ENCODE measurements at regions not wholly inside any gene's neighbourhood (a gene's known extent, or its start where the extent isn't known, plus 50 kb on each side); places are given as distances from the start of the nearest gene placed in this dataset.
"Not testable (repeated sequence)": the region's sequence is repeated elsewhere in the genome, so short reads cannot be mapped to it uniquely, and the experiment has no call there.

DNA sequence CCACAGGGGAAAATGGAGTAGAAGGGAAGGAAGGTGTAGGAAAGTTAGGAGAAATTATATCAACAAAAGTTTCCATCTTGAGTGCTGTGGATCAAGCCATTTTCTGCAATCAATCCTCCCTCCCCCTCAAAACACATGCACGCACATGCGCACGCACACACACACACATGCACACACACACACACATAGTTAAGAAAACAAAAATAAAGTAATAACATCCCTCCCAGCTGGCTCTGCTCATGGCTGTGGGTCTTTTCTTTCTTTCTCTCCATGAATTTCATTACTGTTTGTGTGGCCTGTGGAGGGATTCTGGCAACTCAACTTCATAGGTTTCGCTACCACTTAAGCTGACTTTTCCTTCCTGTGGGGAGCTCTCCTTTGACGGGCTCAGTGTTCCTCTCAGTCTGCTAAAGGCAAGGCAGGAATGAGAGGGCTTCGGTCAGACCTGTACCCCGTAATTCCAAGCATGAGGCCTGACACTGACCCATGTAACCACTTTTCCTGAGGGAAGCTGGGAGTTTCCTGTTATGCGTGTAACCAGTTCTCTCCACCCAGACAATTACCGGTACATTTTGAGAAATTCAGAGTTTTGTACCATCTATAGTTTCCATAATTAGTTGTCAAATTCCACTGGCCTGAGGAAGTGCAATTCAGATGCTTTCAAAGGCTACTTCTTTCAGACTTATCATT is 79.8 kb downstream of the ZNF92 start:
- DNase-seq = no peak

DNA sequence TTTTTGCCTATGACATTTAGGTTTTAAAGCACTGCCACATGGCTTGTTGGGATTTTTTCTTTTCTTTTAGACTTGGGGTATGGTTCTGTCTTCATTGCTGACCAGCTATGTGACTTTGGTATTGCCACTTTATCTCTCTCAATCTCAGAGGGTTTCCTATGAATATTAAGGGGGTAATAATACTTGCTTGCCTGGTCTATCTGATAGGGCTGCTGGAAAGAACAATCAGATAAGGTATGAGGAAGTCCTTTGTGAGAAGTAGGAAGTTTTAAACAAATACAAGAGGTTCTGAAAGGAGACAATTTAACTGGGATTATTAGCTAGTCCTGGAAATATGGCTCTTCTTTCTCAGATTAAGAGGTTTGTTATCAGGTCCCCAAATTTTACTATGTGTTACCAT is 80.8 kb downstream of the ZNF92 start:
- no peak for DNase-seq

DNA sequence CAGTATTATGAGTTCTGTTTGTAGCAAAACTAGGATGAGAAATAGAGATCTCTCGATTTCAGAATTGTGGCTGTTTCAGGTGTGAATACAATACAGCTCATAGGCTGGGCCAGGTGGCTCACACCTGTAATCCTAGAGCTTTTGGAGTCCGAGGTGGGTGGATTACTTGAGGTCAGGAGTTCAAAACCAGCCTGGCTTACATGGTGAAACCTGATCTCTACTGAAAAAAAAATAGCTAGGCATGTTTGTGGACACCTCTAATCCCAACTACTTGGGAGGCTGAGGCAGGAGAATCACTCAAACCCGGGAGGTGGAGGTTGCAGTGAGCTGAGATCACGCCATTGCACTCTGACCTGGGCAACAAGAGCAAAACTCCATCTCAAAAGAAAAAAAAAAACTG is 81.4 kb downstream of the ZNF92 start:
- not testable (repeated sequence) for DNase-seq

DNA sequence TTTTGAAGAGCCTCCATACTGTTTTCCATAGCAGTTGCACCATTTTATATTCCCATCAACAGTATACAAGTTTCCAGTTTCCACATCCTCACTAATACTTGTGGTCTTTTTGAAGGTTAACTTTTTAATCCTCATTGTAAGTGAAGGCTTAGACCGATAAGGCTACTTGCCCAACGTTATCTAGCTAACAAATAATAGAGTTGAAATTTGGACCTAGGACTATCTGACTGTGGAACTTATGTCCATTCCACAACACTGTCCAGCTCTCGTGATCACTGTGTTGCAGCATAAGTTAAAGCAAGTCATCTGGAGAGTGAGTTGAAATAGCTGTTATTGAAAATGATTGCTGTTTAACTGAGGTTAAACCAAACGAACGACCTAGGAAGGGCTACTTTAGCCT is 84.0 kb downstream of the ZNF92 start:
- DNase-seq = no peak

DNA sequence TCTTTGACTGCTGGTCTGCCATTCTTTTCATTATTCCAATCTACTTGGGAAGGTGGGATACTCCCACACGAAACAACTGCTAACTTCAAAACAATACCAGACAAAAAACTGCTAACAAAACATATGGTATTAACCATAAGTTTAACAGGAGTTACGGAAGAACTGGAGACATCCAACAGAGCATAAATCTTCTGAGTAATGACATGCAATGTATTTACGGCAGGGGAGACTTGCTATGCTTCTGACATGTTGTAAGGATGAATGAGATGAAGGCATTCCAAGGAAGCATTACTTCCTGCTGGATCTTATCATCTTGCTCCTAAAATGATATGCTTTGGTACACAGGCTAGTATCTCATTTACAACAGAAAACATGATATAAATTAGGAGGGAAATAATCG is 85.8 kb downstream of the ZNF92 start:
- DNase-seq = no peak

DNA sequence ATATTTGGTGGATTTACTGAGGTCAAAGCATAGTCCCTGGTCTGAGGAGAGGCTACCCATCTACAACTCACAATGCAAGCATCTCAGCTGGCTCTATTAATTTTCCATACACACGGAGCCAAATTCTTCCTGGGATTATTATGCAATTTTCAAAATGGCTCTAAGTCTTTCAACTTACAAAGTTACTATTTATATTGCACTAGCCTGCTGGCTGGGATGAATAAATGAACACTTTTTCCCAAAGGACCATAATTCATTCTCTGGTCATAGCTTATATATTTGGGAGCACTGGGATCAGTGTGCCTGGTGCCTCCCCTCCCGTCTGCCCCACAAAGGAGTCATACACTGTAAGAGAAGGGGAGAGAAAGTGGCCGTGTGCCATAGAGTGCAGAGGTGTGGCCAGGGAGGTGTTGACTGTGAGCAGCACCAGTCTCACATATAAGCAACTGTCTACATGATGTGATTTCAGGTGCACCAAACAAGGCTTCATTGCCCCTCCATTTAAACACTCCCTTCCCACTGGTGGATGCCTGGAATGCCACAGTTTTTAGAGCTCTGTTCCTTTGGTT is 88.6 kb downstream of the ZNF92 start:
- DNase-seq = no peak

DNA sequence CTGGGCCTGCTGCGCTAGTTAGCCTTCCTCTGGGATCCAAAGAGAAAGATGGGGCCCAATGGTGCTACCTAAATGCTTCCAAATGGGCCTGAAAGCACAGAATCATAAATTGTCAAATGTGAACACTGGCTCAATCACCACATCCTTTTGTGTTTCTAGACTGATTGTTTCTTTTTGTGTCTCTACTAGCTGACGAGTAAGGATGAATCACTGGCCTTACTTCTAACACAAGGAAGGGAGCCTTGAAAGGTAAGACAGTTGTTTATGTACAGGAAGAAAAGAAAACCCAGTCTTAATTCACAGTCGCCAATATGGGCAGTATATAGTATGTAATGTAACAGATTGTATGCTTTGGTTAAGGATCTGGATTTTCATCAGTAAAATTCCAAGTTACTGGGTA is 89.5 kb downstream of the ZNF92 start:
- DNase-seq = no peak

DNA sequence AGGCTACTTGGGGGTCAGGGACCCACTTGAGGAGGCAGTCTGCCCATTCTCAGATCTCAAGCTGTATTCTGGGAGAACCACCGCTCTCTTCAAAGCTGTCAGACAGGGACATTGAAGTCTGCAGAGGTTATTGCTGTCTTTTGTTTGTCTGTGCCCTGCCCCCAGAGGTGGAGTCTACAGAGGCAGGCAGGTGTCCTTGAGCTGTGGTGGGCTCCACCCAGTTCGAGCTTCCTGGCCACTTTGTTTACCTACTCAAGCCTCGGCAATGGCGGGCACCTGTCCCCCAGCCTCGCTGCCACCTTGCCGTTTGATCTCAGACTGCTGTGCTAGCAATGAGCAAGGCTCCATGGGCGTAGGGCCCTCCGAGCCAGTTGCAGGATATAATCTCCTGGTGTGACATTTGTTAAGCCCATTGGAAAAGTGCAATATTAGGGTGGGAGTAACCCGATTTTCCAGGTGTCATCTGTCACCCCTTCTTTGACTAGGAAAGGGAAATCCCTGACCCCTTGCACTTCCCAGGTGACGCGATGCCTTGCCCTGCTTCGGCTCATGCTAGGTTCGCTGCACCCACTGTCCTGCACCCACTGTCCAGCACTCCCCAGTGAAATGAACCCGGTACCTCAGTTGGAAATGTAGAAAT is 96.4 kb downstream of the ZNF92 start:
- DNase-seq = not testable (repeated sequence)

DNA sequence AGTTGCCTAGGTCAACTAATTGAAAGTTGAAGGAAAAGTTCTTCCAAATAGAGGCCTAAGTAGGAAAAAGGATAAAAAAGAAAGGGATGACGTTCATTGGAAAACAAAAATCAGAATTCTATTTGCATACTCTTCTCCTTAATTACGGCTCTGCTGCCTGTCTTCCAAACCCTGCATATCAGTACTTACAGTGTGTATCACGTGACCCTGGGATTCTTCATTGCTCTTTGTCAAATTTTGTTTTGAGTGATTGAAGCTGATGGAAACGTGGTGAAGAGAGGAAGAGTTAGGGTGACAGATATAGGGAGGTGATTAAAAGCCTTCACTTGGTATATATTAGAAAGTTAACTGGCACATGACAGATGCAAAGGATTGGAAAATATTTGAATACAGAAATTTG is 97.9 kb downstream of the ZNF92 start:
- DNase-seq = no peak

DNA sequence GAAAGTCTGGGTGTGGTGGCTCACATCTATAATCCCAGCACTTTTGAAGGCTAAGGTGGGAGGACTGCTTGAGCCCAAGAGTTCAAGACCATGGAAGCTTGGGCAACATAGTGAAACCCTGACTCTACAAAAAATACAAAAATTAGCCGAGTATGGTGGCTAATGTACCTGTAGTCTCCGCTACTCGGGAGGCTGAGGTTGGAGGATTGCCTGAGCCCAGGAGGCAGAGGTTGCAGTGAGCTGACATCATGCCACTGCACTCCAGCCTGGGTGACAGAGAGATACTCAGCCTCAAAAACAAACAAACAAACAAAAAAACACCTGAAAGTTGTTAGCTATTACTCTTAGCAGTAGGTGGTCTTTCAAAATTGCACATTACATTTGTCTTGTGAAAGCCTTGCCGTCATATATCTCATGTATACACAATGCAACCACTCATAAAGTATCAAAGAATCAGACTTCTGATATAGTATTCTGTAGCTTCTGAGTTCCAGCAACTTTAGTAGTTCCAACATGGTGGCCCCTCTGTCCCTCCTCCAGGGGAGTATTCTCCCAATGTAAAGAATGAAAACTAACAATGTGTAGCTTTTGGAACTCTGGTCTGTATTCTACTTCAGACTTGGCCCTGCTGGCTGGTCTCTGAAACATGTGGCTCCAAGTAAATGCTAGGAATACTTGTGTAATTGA is 101.5 kb downstream of the ZNF92 start:
- DNase-seq = no peak

DNA sequence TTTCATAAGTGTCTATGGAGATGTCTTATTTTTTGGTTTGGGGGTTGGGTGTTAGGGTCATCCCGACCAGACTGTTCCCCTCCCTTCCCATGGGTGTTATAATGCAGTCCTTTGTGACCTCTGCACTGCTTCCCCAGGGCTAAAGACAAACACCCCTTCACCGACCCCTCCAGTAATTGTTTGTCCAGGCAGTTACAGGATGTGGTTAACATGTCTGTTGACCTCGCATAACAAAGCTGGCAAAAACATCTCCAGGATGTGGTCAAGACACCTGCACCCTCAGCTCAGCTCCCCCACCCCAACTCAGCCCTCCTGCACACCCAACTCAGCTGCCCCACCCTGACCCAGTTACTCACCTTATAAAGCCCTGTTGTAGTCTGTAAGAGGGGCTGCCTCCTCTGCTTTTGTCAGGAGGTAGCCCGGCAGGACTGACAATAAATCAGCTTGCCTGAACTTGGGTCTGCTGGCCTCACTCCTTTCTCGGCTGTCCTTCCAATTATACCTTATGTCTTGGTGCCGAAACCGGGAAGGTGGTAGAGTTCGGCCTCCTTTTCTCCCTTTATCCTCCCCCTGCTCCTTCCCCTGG is 102.2 kb downstream of the ZNF92 start:
- DNase-seq = no peak

DNA sequence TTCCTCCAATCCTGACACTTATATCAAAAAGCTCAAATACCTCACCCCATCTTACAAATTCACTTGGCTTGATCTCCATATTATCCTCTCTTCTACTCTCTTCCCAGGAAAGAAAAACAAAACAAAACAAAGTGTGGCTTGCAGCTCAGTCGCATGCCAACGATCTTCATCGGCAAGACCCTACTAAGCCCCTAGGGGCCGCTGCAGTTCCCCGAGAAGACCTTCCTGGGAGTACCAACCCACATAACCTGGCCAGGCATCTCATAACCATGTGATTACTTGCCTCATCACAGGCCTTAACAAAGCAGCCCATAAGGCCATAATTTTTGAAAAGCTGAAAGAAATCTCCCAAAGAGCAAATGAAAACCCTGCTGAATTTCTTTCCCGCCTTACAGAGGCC is 103.7 kb downstream of the ZNF92 start:
- no peak for DNase-seq

DNA sequence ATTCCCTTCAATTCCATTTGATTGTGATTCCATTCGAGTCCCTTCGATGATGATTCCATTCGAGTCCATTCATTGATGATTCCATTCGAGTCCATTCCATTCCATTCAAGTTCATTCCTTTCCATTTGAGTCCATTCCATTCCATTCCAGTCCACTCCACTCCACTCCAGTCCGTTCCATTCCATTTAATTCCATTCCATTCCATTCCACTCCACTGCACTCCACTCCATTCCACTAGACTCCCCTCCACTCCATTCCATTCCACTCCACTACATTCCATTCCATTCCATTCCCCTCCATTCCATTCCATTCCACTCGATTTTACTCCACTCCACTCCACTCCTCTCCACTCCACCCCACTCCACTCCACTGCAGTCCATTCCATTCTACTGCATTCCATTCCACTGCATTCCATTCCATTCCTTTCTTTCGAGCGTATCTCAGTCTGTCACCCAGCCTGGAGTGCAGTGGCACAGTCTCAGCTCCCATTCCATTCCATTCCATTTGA is 115.7 kb downstream of the ZNF92 start:
- no peak for DNase-seq

DNA sequence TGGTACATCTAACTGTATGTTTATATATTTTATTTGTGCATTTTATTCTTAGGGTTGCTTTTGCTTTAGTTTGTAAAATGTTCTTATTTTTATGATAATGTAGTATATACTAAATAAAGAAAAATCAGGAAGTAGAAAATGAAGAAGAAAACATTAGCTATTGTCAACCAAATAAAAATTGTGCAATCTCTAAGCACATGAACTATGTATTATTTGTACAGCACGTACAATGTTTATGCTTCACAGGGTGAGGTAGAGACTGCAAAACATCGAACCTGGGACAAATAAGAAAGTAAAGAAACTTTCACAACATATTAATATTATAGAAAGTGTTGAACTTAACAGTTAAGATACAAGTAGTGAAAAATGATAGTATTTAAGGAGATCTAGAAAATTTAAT is 123.0 kb downstream of the ZNF92 start:
- DNase-seq = not testable (repeated sequence)

DNA sequence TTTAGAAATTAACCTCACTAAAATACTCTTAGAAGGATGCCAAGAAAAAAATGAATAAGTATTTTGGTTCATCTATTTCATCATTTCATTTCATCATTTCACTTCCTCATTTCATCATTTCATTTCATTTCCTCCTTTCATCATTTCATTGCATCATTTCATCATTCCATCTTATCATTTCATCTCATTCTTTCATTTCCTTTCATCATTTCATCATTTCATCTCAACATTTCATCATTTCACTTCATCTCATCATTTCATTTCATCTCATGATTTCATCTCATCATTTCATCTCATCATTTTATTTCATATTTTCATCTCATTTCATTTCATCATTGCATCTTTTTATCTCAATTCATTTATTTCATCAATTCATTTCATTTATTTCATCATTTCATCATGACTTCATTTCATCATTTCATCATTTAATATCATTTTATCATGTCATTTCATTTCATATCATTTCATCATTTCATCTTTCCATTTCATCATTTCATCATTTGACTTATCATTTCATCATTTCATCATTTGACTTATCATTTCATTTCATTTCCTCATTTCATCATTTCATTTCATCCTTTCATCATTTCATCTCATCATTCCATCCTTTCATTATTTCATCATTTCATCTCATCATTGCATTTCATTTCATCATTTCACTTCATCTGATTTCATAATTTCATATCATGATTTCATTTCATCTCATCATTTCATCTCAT is 129.9 kb downstream of the ZNF92 start:
- DNase-seq = no peak

DNA sequence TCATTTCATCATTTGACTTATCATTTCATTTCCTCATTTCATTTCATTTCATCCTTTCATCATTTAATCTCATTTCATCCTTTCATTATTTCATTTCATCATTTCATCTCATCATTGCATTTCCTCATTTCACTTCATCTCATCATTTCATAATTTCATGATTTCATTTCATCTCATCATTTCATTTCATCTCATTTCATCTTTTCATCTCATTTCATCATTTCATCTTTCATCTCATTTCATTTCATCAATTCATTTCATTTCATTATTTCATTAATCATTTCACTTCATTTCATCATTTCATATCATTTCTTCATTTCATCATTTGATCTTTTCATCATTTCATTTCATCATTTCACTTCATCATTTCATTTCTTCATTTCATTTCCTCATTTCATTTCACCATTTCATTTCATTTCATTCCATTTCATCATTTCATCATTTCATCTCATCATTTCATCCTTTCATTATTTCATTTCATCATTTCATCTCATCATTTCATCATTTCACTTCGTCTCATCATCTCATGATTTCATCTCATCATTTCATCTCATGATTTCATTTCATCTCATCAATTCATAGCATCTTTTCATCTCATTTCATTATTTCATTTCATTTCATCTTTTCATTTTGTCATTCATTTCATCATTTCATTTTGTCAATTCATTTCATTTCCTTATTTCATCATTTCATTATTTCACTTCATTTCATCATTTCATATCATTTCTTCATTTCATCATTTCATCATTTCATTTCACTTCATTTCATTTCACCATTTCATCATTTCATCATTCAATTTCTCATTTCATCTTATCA is 131.1 kb downstream of the ZNF92 start:
- not testable (repeated sequence) for DNase-seq

DNA sequence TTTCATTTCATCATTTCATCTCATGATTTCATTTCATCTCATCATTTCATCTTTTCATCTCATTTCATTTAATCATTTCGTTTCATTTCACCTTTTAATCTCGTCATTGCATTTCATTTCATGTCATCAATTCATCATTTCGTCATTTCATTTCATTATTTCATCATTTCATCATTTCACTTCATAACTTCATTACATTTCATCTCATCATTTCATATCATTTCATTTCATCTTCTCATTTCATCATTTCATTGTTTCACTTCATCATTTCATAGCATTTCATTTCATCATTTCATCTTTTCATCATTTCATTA is 131.6 kb downstream of the ZNF92 start:
- DNase-seq = not testable (repeated sequence)

DNA sequence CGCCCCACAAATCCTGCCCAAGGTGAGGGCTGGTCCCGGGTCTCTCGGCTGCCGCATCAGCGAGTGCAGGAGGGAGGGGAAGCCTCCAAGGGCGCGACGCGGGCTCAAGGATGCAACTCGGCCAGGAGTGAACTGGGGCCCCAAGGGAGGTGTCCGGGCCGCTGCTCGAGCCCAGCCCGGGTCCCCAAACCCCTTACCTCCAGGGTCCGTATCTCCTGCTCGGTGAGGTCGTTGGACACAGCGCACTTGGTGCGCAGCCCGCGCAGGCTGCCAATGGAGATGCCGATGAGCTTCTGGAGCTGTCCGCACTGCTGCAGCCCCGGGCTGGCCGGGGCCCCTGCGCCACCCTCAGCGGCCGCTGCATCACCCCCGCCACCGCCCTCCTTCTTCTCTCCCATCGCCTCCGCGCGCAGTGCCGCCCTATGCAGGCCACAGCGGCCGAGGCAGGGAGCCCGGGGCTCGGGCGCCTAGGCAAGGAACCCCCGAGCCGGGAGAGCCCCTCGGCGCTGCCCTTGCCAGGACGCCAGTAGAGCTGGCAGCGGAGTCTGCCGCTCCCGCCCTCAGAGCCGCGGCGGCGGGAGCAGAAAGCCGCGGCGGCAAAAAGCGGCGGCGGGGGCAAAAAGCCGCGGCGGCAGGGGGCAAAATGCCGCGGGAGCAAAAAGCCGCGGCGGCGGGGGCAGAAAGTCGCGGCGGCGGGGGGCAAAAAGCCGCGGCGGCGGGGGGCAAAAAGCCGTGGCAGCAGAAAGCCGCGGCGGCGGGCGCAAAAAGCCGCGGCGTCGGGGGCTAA is 135.1 kb downstream of the ZNF92 start:
- not testable (repeated sequence) for DNase-seq

DNA sequence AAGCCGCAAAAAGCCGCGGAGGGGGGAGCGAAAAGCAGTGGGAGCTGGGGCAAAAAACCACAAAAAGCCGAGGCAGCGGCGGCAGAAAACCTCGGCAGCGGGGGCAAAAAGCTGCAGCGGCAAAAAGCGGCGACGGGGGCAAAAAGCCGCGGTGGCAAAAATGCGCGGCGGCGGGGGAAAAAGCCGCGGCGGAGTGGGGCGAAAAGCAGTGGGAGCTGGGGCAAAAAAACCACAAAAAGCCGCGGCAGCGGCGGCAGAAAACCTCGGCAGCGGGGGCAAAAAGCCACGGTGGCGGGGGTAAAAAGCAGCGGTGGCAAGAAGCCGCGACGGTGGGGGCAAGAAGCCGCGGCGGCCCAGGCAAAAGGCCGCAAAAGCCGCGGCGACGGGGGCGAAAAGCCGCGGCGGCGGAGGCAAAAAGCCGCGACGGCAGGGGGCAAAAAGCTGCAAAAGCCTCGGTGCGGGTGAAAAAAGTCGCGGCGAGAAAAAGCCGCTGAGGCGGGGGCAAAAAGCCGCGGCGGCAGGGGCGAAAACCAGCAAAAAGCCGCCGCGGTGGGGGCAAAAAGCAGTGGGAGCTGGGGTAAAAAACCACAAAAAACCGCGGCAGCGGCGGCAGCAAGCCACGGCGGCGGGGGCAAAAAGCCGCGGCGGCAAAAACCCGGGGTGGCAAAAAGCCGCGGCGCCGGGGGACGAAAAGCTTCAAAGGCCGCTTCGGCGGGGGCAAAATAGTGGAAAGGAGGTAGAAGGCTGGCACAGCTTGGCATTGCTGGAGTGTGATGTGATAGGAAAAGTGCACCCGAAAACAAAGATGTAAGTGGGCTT is 135.9 kb downstream of the ZNF92 start:
- DNase-seq = peak; percentile 6

DNA sequence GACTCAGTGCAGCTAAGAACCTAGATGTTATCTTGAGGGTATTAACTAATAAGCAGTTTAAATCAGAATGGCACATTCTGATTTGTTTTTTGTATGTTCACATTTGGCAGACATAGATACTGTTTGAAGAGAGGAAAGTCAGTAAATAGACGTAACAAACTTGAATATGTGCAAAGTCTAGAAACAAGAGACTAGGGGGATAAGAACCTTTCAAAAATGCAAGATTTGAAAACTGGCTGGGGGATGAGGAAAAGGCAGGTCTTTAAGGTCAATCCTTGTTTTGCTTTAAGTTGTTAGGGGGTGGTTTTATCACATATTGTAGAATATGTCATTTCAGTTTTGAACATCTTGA is 136.5 kb downstream of the ZNF92 start:
- DNase-seq = not testable (repeated sequence)
